HG02642 (cell line): ENCODE measurements at regions not wholly inside any gene's neighbourhood (a gene's known extent, or its start where the extent isn't known, plus 50 kb on each side); places are given as distances from the start of the nearest gene placed in this dataset.

Experiments used
- ATAC-seq: cut with Tn5 transposase; IDR thresholded peaks from one replicate; pipeline ENCODE4 v1.9.1; 2021; ENCODE audit warnings: mild to moderate bottlenecking; ENCODE audit not compliant: unreplicated experiment, poor library complexity

DNA sequence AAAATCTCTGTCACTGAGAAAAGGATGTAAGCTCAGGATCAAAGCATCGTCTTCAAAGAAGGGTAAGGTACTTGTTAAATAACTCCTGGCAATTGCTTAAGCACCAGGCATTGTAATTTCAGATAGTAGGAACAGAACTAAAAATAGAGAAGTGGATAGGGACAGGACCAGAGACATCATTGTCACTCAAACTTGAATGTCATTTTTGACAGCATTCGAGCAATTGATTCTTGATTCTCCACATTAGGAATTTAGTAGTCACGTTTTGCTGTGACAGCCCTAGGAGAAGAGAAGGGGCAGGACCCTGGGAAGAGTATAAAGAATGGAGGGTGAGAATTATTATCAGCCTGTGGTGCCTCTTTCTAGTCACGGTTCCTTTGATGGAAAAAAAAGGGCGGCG lies 50.1 kb upstream of the BACH2 start:
- ATAC-seq = no peak
